ENCODE measurements at regions not wholly inside any gene's neighbourhood (a gene's known extent, or its start where the extent isn't known, plus 50 kb on each side); places are given as distances from the start of the nearest gene placed in this dataset.

GRCh38 chr3:104832530-104832929 lies 534.2 kb upstream of the ALCAM start:
- H4K20me1 ChIP-seq (replicated peaks in 1 of 2; ENCODE audit: control insufficient read depth in 1 of 2, insufficient read depth in 2 of 2, low read length in 2 of 2) = no peaks in the 10 kb centered on the region
- no peak overlapping the region for H4K91ac ChIP-seq (replicated peaks; ENCODE audit: insufficient read length, low read length)
- H3K23ac ChIP-seq (ENCODE audit: insufficient read length) = no peak overlapping the region
- no peak overlapping the region for H2BK120ac ChIP-seq (replicated peaks; ENCODE audit: low read depth, low read length)
- H4K5ac ChIP-seq (ENCODE audit: insufficient read length, low read depth, low read length) = no peak overlapping the region
- H4K8ac ChIP-seq (ENCODE audit: extremely low read depth, insufficient read depth, low read length) = no peak overlapping the region
- H3K36me3 ChIP-seq (ENCODE audit: control insufficient read depth in 2 of 4, insufficient read depth in 4 of 4, low read length in 3 of 4) = no peaks in the 10 kb centered on the region
- H3K14ac ChIP-seq (ENCODE audit: insufficient read length) = no peak overlapping the region
- H3K56ac ChIP-seq (replicated peaks; ENCODE audit: insufficient read length, low read depth, low read length) = no peak overlapping the region
- H3K18ac ChIP-seq (ENCODE audit: extremely low read depth, low read length) = no peak overlapping the region
- no peak overlapping the region for H2AFZ ChIP-seq (ENCODE audit: low read length)
- H2BK20ac ChIP-seq (ENCODE audit: low read length) = no peak overlapping the region
- no peak overlapping the region for H3K9ac ChIP-seq (replicated peaks in 1 of 4; ENCODE audit: extremely low read depth in 1 of 4, low read depth in 3 of 4, low read length in 3 of 4)
- no peak overlapping the region for H3K27ac ChIP-seq (ENCODE audit: low read depth, low read length)
- DNase-seq (ENCODE audit: low read depth in 1 of 2, low spot score in 2 of 2) (no peak), FAIRE-seq (no peak)
- no peak overlapping the region for H2BK15ac ChIP-seq (ENCODE audit: low read length)
- no peaks in the 10 kb centered on the region for H3K9me3 ChIP-seq (ENCODE audit: insufficient read depth in 2 of 2, low read depth in 1 of 2, low read length in 1 of 2)
- H3K4me2 ChIP-seq (ENCODE audit: insufficient read depth in 1 of 2, low read depth in 2 of 2, low read length in 2 of 2) = no peak overlapping the region
- peaks cover 2 to 6% (median 5%) of the 10 kb centered on the region in 4 experiments; a peak in 4 of 7 replicates for H3K4me1 ChIP-seq (replicated peaks in 1 of 4; ENCODE audit: control insufficient read depth in 3 of 4, insufficient read depth in 4 of 4, low read length in 3 of 4)
- ChIA-PET POLR2A (ENCODE audit: partially characterized antibody) (no interaction called here), CTCF (ENCODE audit: partially characterized antibody) (no interaction called here)
- H3K79me2 ChIP-seq (ENCODE audit: control insufficient read depth in 1 of 2, insufficient read depth in 2 of 2, low read length in 2 of 2) = no peaks in the 10 kb centered on the region
- no peak overlapping the region for H3K4ac ChIP-seq (replicated peaks; ENCODE audit: insufficient read length, low read depth, low read length)
- H2BK5ac ChIP-seq (ENCODE audit: low read depth, low read length) = no peak overlapping the region
- H2AK5ac ChIP-seq (ENCODE audit: low read depth, low read length) = no peak overlapping the region
- no peaks in the 10 kb centered on the region for H3K27me3 ChIP-seq (replicated peaks in 1 of 4; ENCODE audit: control insufficient read depth in 3 of 4, extremely low read depth in 1 of 4, insufficient read depth in 3 of 4, low read length in 3 of 4)
- no peak overlapping the region for H3K4me3 ChIP-seq (ENCODE audit: extremely low read depth in 1 of 4, insufficient read depth in 2 of 4, low read depth in 3 of 4, low read length in 4 of 4)
- no peak overlapping the region for H2BK12ac ChIP-seq (ENCODE audit: low read depth, low read length)
- no peaks in the 10 kb centered on the region for H3K79me1 ChIP-seq (ENCODE audit: low read depth, low read length)
- no peaks in the 10 kb centered on the region for H3K23me2 ChIP-seq (ENCODE audit: low read depth, low read length)
- TF ChIP-seq JUND (IDR thresholded peaks at IDR 0.05; ENCODE audit: low read length) (no peak), SRF (IDR thresholded peaks at IDR 0.05; ENCODE audit: low read depth, low read length) (no peak), ASH2L (IDR thresholded peaks at IDR 0.05; ENCODE audit: low read length) (no peak), ZNF274 (IDR thresholded peaks at IDR 0.05; ENCODE audit: borderline replicate concordance, extremely low read depth, low read length) (no peak), CREB1 (IDR thresholded peaks at IDR 0.05) (no peak), NANOG (IDR thresholded peaks at IDR 0.05; ENCODE audit: insufficient read depth, low read depth, low read length, poor library complexity, severe bottlenecking) (no peak), EZH2 (IDR thresholded peaks at IDR 0.05; ENCODE audit: low read depth, low read length, severe bottlenecking) (no peak), PHF8 (conservative IDR thresholded peaks at IDR 0.05; ENCODE audit: low read depth, low read length) (no peak), RNF2 (IDR thresholded peaks at IDR 0.05; ENCODE audit: borderline replicate concordance, low read depth, low read length, missing control alignments, poor library complexity, severe bottlenecking) (no peak), EP300 (IDR thresholded peaks at IDR 0.05; ENCODE audit: borderline replicate concordance in 1 of 2, low read depth in 2 of 2, low read length in 2 of 2) (no peak), USF2 (IDR thresholded peaks at IDR 0.05; ENCODE audit: low read length) (no peak), GTF2F1 (IDR thresholded peaks at IDR 0.05; ENCODE audit: borderline replicate concordance, low read depth, low read length) (no peak), CHD2 (IDR thresholded peaks at IDR 0.05; ENCODE audit: low read length) (no peak)
- TF ChIP-seq, protein P1, sequence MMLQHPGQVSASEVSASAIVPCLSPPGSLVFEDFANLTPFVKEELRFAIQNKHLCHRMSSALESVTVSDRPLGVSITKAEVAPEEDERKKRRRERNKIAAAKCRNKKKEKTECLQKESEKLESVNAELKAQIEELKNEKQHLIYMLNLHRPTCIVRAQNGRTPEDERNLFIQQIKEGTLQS (IDR thresholded peaks at IDR 0.05; ENCODE audit: insufficient read depth, low read depth, low read length) = no peak
